Endothelial cell of umbilical vein (primary cell): ENCODE measurements at regions not wholly inside any gene's neighbourhood (a gene's known extent, or its start where the extent isn't known, plus 50 kb on each side); places are given as distances from the start of the nearest gene placed in this dataset.

Experiments
- BruUV-seq: library from RNA; stranded (reverse); fragments of 400-500 nt; replicated peaks from 2 replicates; lab custom pipeline; 2021; lab: Mats Ljungman, UMichigan
- CTCF ChIA-PET: fragments of 300-600, 350-600 bp; sonication (Branson Sonifier 250); formaldehyde crosslinking; loops from one replicate; lab custom pipeline; 2021; ENCODE audit warnings: antibody characterized with exemption, inconsistent platforms; lab: Charles Lee
- POLR2A ChIA-PET: fragments of 300-600, 350-600 bp; sonication (Branson Sonifier 250); formaldehyde crosslinking; loops from one replicate; lab custom pipeline; 2021; ENCODE audit warnings: antibody characterized with exemption, inconsistent platforms; lab: Charles Lee
- DNase-seq: peaks from one replicate; pipeline ENCODE4 v3.0.0-alpha.2; 2011; ENCODE audit warnings: low read depth, low spot score
- FAIRE-seq: peaks from 2 replicates; lab custom pipeline; 2011; peaks lifted over from hg19 to GRCh38; lab: Jason Lieb, UNC
- H2AFZ ChIP-seq: 2 replicates; pipeline ENCODE4 v1.6.0; 2012; ENCODE audit warnings: low read depth, low read length, control low read depth, inconsistent platforms
- H3K27ac ChIP-seq: 2 replicates; pipeline ENCODE4 v1.5.1; 2011; ENCODE audit warnings: low read depth, mild to moderate bottlenecking, control low read depth, low read length, moderate library complexity; ENCODE audit not compliant: insufficient read depth
- H3K27me3 ChIP-seq, 2 experiments: 2 replicates each; pipeline versions ENCODE4 v1.6.0 to v1.6.1; 2011; ENCODE audit warnings: low read length in 2 of 2, mixed read lengths in 1 of 2; ENCODE audit not compliant: control insufficient read depth in 2 of 2, insufficient read depth in 2 of 2
- H3K36me3 ChIP-seq, 2 experiments: 2 replicates in 1 of 2; 3 replicates in 1 of 2; pipeline ENCODE4 v1.5.1; 2011; ENCODE audit warnings: low read length in 2 of 2, mild to moderate bottlenecking in 1 of 2, moderate library complexity in 1 of 2; ENCODE audit not compliant: control insufficient read depth in 2 of 2, insufficient read depth in 2 of 2; ENCODE audit errors: extremely low read depth in 1 of 2
- H3K4me1 ChIP-seq: 3 replicates; pipeline ENCODE4 v1.5.1; 2011; ENCODE audit warnings: mild to moderate bottlenecking, low read length; ENCODE audit not compliant: control insufficient read depth, insufficient read depth; ENCODE audit errors: extremely low read depth
- H3K4me2 ChIP-seq: 2 replicates; pipeline ENCODE4 v1.6.1; 2011; ENCODE audit warnings: low read length, control low read depth, mixed read lengths; ENCODE audit not compliant: insufficient read depth
- H3K4me3 ChIP-seq, 3 experiments: fragments of 200-600 bp in 1 of 3; sonication (generic), shearing (Covaris generic) in 1 of 3; replicated peaks in 1 of 3; 2 replicates each; pipeline ENCODE4 v1.5.1; 2011 to 2016; ENCODE audit warnings: control low read depth in 3 of 3, low read length in 3 of 3, mild to moderate bottlenecking in 2 of 3, inconsistent platforms in 1 of 3, low read depth in 1 of 3, moderate library complexity in 1 of 3; ENCODE audit not compliant: insufficient read depth in 1 of 3
- H3K79me2 ChIP-seq: 2 replicates; pipeline ENCODE4 v1.6.0; 2012; ENCODE audit warnings: low read length, inconsistent platforms; ENCODE audit not compliant: control insufficient read depth, insufficient read depth
- H3K9ac ChIP-seq: replicated peaks from 2 replicates; pipeline ENCODE3; 2011; ENCODE audit warnings: low read length, control low read depth; ENCODE audit not compliant: insufficient read depth; ENCODE audit errors: extremely low read depth
- H3K9me1 ChIP-seq: replicated peaks from 3 replicates; pipeline ENCODE4 v1.6.0; 2011; ENCODE audit warnings: mild to moderate bottlenecking, low read length; ENCODE audit not compliant: control insufficient read depth, insufficient read depth; ENCODE audit errors: extremely low read depth
- H3K9me3 ChIP-seq: replicated peaks from 2 replicates; pipeline ENCODE4 v1.5.1; 2012; ENCODE audit warnings: low read length, inconsistent platforms; ENCODE audit not compliant: control insufficient read depth, insufficient read depth
- H4K20me1 ChIP-seq: replicated peaks from 2 replicates; pipeline ENCODE3; 2011; ENCODE audit warnings: mild to moderate bottlenecking, low read length; ENCODE audit not compliant: control insufficient read depth, insufficient read depth; ENCODE audit errors: extremely low read depth
- CTCF ChIP-seq, 2 donors: IDR thresholded peaks; 1 replicate in 1 of 2; 2 replicates in 1 of 2; pipeline ENCODE4 v1.5.1; 2011; ENCODE audit warnings: low read length in 2 of 2, mild to moderate bottlenecking in 2 of 2, moderate library complexity in 2 of 2, control low read depth in 1 of 2, inconsistent platforms in 1 of 2, low read depth in 1 of 2; ENCODE audit not compliant: insufficient read depth in 1 of 2; ENCODE audit errors: extremely low read depth in 1 of 2
- EZH2 ChIP-seq: IDR thresholded peaks from 2 replicates; pipeline ENCODE4 v1.6.1; 2012; ENCODE audit warnings: borderline replicate concordance, low read depth, mild to moderate bottlenecking, moderate library complexity, low read length, inconsistent platforms; ENCODE audit not compliant: severe bottlenecking
- FOS ChIP-seq: IDR thresholded peaks from 2 replicates; pipeline ENCODE4 v1.6.1; 2011; ENCODE audit warnings: mild to moderate bottlenecking, low read length, moderate library complexity, borderline replicate concordance; ENCODE audit not compliant: insufficient read depth
- GATA2 ChIP-seq: IDR thresholded peaks from 2 replicates; pipeline ENCODE4 v1.7.0; 2011; ENCODE audit warnings: low read depth, mild to moderate bottlenecking, moderate library complexity, mixed read lengths, low read length; ENCODE audit not compliant: insufficient read length, insufficient read depth
- JUN ChIP-seq: IDR thresholded peaks from 2 replicates; pipeline ENCODE4 v1.6.1; 2011; ENCODE audit warnings: borderline replicate concordance, low read depth; ENCODE audit not compliant: insufficient read length, insufficient read depth
- MYC ChIP-seq: IDR thresholded peaks from one replicate; pipeline ENCODE4 v1.6.1; 2011; ENCODE audit warnings: mild to moderate bottlenecking, low read depth, low read length
- POLR2A ChIP-seq: IDR thresholded peaks from 2 replicates; pipeline ENCODE4 v1.6.1; 2012; ENCODE audit warnings: low read depth, mild to moderate bottlenecking, control low read depth, low read length
- POLR2AphosphoS5 ChIP-seq: IDR thresholded peaks from 2 replicates; pipeline ENCODE4 v1.6.1; 2012; ENCODE audit warnings: low read depth, mild to moderate bottlenecking, control low read depth, low read length, moderate library complexity; ENCODE audit not compliant: insufficient read depth
- dilution Hi-C: fragments of 300-500 bp; cut with MboI; formaldehyde crosslinking; loops from one replicate; pipeline ENCODE4 v1.15.0; 2019; ENCODE audit warnings: low sequenced_read_pairs; ENCODE audit not compliant: extremely low pct_ligation_motif_present
- intact Hi-C: fragments of 100-400 bp; cut with micrococcal nuclease; formaldehyde crosslinking; loops from one replicate; pipeline ENCODE4 v1.10.0; 2022
- TF ChIP-seq, protein P1 (sequence below): IDR thresholded peaks from 2 replicates; pipeline ENCODE4 v1.6.1; 2011; ENCODE audit not compliant: insufficient read depth, insufficient read length

GRCh38 chr6:77055711-77056110, 407.6 kb downstream of the HTR1B start:
- DNase-seq (no peak), FAIRE-seq (no peak)
- Histone ChIP-seq H3K9ac (no peak overlapping the region), H3K4me3 (no peak overlapping the region), H3K4me2 (no peak overlapping the region), H3K27ac (no peak overlapping the region), H4K20me1 (no peaks in the 10 kb centered on the region), H3K9me3 (no peaks in the 10 kb centered on the region), H3K9me1 (no peaks in the 10 kb centered on the region), H3K79me2 (no peaks in the 10 kb centered on the region), H3K36me3 (no peaks in the 10 kb centered on the region), H2AFZ (no peak overlapping the region), H3K27me3 (no peaks in the 10 kb centered on the region), H3K4me1 (no peaks in the 10 kb centered on the region)
- POLR2A ChIA-PET = no interaction called here
- CTCF ChIA-PET = interaction anchor here (1.5 kb wide), 1 partner anchor 373 kb away, joined by 3 read pairs; no protein-coding TSS in a partner anchor
- intact Hi-C loops (no loop called here), dilution Hi-C loops (no loop called here)
- no TSS peak for BruUV-seq
- TF ChIP-seq POLR2AphosphoS5 (no peak), FOS (no peak), MYC (no peak), GATA2 (no peak), JUN (no peak), POLR2A (no peak), EZH2 (no peak), CTCF (IDR thresholded peaks at IDR 0.05; ENCODE audit: extremely low read depth in 1 of 2, insufficient read depth in 1 of 2, low read depth in 1 of 2, low read length in 2 of 2) (no peak)
- TF ChIP-seq, protein P1, sequence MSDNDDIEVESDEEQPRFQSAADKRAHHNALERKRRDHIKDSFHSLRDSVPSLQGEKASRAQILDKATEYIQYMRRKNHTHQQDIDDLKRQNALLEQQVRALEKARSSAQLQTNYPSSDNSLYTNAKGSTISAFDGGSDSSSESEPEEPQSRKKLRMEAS = no peak
